Fibroblast of lung (primary cell): ENCODE measurements at regions not wholly inside any gene's neighbourhood (a gene's known extent, or its start where the extent isn't known, plus 50 kb on each side); places are given as distances from the start of the nearest gene placed in this dataset.

Source experiments
- CTCF ChIP-seq, 2 donors: IDR thresholded peaks in 1 of 2; conservative IDR thresholded peaks in 1 of 2; 1 replicate in 1 of 2; 2 replicates in 1 of 2; pipeline ENCODE4 v1.5.1; 2011 to 2012; ENCODE audit warnings: low read length in 2 of 2, control low read depth in 1 of 2, inconsistent platforms in 1 of 2, low read depth in 1 of 2, mild to moderate bottlenecking in 1 of 2
- EZH2 ChIP-seq: IDR thresholded peaks from 2 replicates; pipeline ENCODE4 v1.5.1; 2012; ENCODE audit warnings: low read length, control low read depth, mild to moderate bottlenecking; ENCODE audit errors: missing control alignments

DNA sequence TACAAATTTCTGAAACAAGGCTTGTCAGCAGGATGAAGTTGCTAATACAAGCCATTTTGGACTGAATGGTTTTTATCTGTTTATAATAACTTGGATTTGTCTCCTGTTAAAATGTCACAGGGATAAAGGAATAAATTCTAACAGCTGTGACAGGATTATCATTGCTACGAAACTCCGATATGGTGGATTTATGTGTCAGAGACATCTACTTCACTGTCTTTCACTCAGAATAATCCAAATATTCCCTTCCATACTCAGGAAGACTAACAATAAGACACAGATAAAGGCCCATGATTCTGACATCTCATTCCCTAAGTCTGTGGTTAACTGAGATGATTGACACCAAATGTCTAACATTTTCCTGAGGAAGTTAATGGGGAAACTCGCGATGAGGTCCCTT, 529.8 kb upstream of the GOT2 start:
- TF ChIP-seq EZH2 (no peak), CTCF (conservative IDR thresholded peaks at IDR 0.05 in 1 of 2, IDR thresholded peaks at IDR 0.05 in 1 of 2; ENCODE audit: low read depth in 1 of 2, low read length in 2 of 2) (no peak)
